Tibial artery (tissue), 4 donors: ENCODE measurements at regions not wholly inside any gene's neighbourhood (a gene's known extent, or its start where the extent isn't known, plus 50 kb on each side); places are given as distances from the start of the nearest gene placed in this dataset.

ENCODE experiments used
- DNase-seq, 2 donors: peaks; one replicate each; pipeline ENCODE4 v3.0.0-alpha.2; 2019
- H3K27ac ChIP-seq, 2 donors: fragments of 200-600 bp; sonication (generic) in 1 of 2; 1 replicate in 1 of 2; 2 replicates in 1 of 2; pipeline ENCODE4 v1.5.1; 2018 to 2019; ENCODE audit warnings: mild to moderate bottlenecking in 1 of 2
- H3K27me3 ChIP-seq, 2 donors: fragments of 200-600 bp; sonication (generic) in 1 of 2; one replicate each; pipeline versions ENCODE4 v1.5.1 to v1.6.0; 2016 to 2019
- H3K36me3 ChIP-seq, 3 donors: fragments of 200-600 bp; sonication (generic) in 2 of 3; one replicate each; pipeline ENCODE4 v1.5.1; 2016 to 2019; ENCODE audit warnings: mild to moderate bottlenecking in 2 of 3
- H3K4me1 ChIP-seq, 4 donors: fragments of 200-600 bp; sonication (generic) in 2 of 4; 1 replicate in 3 of 4; 2 replicates in 1 of 4; pipeline ENCODE4 v1.5.1; 2016 to 2019
- H3K4me3 ChIP-seq, 2 donors: fragments of 200-600 bp; sonication (generic) in 1 of 2; 1 replicate in 1 of 2; 2 replicates in 1 of 2; pipeline ENCODE4 v1.5.1; 2018 to 2019; ENCODE audit warnings: mild to moderate bottlenecking in 2 of 2
- H3K9me3 ChIP-seq, 3 donors: fragments of 200-600 bp; sonication (generic) in 1 of 3; one replicate each; pipeline ENCODE4 v1.5.1; 2016 to 2019
- CTCF ChIP-seq, 2 experiments: fragments of 200-600 bp in 1 of 2; fragments of 450-650 bp in 1 of 2; IDR thresholded peaks; one replicate each; pipeline ENCODE4 v1.5.1; 2017 to 2019; ENCODE audit warnings: antibody characterized with exemption in 2 of 2, mild to moderate bottlenecking in 1 of 2, moderate library complexity in 1 of 2
- intact Hi-C: fragments of 100-400 bp; cut with DNase I; formaldehyde crosslinking; loops from one replicate; pipeline ENCODE4 v1.15.0; 2023; ENCODE audit warnings: low total_unique reads

DNA sequence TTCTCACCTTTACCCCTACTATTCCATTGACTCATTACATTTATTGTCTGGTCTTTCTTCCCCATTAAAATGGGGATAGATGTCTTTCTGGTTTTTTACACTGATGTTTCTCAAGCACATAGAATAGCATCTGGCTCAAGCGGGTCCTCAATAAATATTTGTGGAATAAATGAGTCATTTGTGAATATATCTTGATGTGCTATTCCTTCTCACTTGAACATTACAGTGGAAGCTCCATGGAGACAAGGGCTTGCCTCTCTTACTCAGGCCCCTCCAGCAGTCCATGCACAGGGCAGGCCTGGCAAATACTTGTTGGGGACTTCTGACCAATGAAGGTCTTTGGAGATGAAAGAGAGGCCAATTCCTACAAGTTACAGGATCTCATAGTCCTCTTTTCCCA lies 151.7 kb upstream of the TAS2R1 start:
- Histone ChIP-seq H3K4me1 (no peaks in the 10 kb centered on the region), H3K27me3 (no peaks in the 10 kb centered on the region), H3K9me3 (peaks cover 0 to 4% (median 0%) of the 10 kb centered on the region in 3 donors), H3K27ac (no peak overlapping the region), H3K4me3 (no peak overlapping the region), H3K36me3 (no peaks in the 10 kb centered on the region)
- DNase-seq, result no peak
- intact Hi-C loops, result no loop called here
- no peak for TF ChIP-seq CTCF (IDR thresholded peaks at IDR 0.05)

DNA sequence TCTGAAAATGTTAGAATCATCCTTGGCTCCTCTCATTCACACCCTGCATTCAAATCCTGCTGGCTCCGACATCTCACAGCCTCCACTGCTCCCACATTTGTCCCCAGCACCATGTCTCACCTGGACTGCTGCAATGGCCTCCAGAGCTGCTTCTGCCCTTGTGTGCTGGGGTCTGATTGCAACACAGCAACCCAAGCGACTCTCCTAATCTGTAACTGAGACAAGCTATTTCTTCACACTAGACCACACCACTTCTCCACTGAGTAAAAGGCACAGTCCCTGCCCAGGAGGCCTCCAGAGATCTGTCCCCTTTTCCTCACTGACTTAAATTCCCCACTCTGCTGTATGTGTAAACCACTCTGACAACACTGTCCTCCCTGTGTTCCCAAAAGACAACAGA lies 151.1 kb upstream of the TAS2R1 start:
- no peaks in the 10 kb centered on the region for H3K27me3 ChIP-seq
- no peak overlapping the region for H3K27ac ChIP-seq
- H3K4me3 ChIP-seq, result no peak overlapping the region
- peaks cover 0 to 4% (median 0%) of the 10 kb centered on the region in 3 donors for H3K9me3 ChIP-seq
- TF ChIP-seq CTCF (IDR thresholded peaks at IDR 0.05), result no peak
- no peak for DNase-seq
- intact Hi-C loops, result no loop called here
- no peaks in the 10 kb centered on the region for H3K4me1 ChIP-seq
- no peaks in the 10 kb centered on the region for H3K36me3 ChIP-seq

DNA sequence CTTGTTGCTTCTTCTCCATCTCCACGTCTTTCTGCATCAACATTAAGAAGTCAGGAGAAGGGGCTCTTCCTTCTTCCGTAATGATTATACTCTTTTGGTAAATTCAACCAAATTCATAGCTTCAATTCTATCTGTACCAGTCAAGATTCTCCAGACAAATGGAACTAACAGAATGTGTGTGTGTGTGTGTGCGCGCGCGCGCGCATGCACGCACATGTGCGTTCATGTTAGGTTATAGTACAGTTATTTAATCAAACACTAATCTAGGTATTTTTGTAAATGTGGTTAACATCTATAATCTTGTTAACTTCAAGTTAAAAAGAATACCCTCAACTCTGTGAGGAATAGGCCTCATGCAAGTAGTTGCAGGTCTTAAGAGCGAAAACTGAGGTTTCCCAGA lies 150.3 kb upstream of the TAS2R1 start:
- DNase-seq, result no peak
- peaks cover 0 to 4% (median 0%) of the 10 kb centered on the region in 3 donors for H3K9me3 ChIP-seq
- intact Hi-C loops, result no loop called here
- no peak overlapping the region for H3K4me3 ChIP-seq
- H3K27me3 ChIP-seq, result no peaks in the 10 kb centered on the region
- H3K4me1 ChIP-seq, result no peaks in the 10 kb centered on the region
- no peaks in the 10 kb centered on the region for H3K36me3 ChIP-seq
- no peak for TF ChIP-seq CTCF (IDR thresholded peaks at IDR 0.05)
- H3K27ac ChIP-seq, result no peak overlapping the region

DNA sequence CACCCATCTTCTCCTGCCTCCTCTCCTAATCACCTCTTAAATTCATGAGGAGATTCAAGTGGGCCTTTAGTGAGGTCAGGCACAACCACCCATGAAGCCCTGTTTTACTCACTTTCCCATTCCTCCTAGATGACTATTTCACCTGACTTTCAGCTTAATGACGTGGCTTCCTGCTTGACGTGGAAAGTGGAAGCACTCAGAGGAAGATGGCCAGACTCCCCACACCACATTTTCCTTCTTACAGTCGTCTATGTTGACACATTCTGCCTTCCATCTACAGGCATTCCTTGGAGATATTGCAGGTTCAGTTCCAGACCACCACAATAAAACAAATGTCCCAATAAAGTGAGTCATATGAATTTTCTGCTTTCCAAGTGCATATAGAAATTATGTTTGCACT lies 146.4 kb upstream of the TAS2R1 start:
- Histone ChIP-seq H3K36me3 (no peaks in the 10 kb centered on the region), H3K27me3 (no peaks in the 10 kb centered on the region), H3K4me3 (no peak overlapping the region), H3K27ac (no peak overlapping the region), H3K9me3 (peaks cover 0 to 4% (median 0%) of the 10 kb centered on the region in 3 donors), H3K4me1 (no peaks in the 10 kb centered on the region)
- intact Hi-C loops, result no loop called here
- no peak for DNase-seq
- TF ChIP-seq CTCF (IDR thresholded peaks at IDR 0.05), result no peak

GRCh38 chr5:9775339-9775738 lies 145.2 kb upstream of the TAS2R1 start:
- no peaks in the 10 kb centered on the region for H3K4me1 ChIP-seq
- DNase-seq, result no peak
- intact Hi-C loops, result no loop called here
- H3K36me3 ChIP-seq, result no peaks in the 10 kb centered on the region
- no peak for TF ChIP-seq CTCF (IDR thresholded peaks at IDR 0.05)
- peaks cover 0 to under 1% (median 0%) of the 10 kb centered on the region in 3 donors for H3K9me3 ChIP-seq
- no peak overlapping the region for H3K27ac ChIP-seq
- H3K4me3 ChIP-seq, result no peak overlapping the region
- no peaks in the 10 kb centered on the region for H3K27me3 ChIP-seq

GRCh38 chr5:9774472-9775079 lies 144.4 kb upstream of the TAS2R1 start:
- TF ChIP-seq CTCF (IDR thresholded peaks at IDR 0.05), result no peak
- Histone ChIP-seq H3K27me3 (no peaks in the 10 kb centered on the region), H3K9me3 (no peaks in the 10 kb centered on the region), H3K4me1 (no peaks in the 10 kb centered on the region), H3K4me3 (no peak overlapping the region), H3K27ac (no peak overlapping the region), H3K36me3 (no peaks in the 10 kb centered on the region)
- intact Hi-C loops, result no loop called here
- no peak for DNase-seq
